GM21381 (cell line): ENCODE measurements at regions not wholly inside any gene's neighbourhood (a gene's known extent, or its start where the extent isn't known, plus 50 kb on each side); places are given as distances from the start of the nearest gene placed in this dataset.
"Not testable (repeated sequence)": the region's sequence is repeated elsewhere in the genome, so short reads cannot be mapped to it uniquely, and the experiment has no call there.

ENCODE experiments used
- ATAC-seq: cut with Tn5 transposase; IDR thresholded peaks from one replicate; pipeline ENCODE4 v1.9.1; 2021; ENCODE audit warnings: mild to moderate bottlenecking, moderate library complexity; ENCODE audit not compliant: unreplicated experiment

GRCh38 chr7:49644396-49645166 lies 128.9 kb upstream of the VWC2 start:
- no peak for ATAC-seq

GRCh38 chr7:49645296-49645695 lies 128.1 kb upstream of the VWC2 start:
- ATAC-seq, result no peak

- ATAC-seq, result no peak
Measured at GRCh38 chr7:49660170-49660783, 113.2 kb upstream of the VWC2 start.

GRCh38 chr7:49660976-49661375 lies 112.5 kb upstream of the VWC2 start:
- ATAC-seq, result no peak

- ATAC-seq, result not testable (repeated sequence)
Measured at GRCh38 chr7:49665963-49666362, 107.5 kb upstream of the VWC2 start.

- ATAC-seq, result no peak
Measured at GRCh38 chr7:49666764-49667163, 106.7 kb upstream of the VWC2 start.

- no peak for ATAC-seq
Measured at GRCh38 chr7:49669285-49669684, 104.2 kb upstream of the VWC2 start.

- ATAC-seq, result no peak
Measured at GRCh38 chr7:49669692-49670260, 103.7 kb upstream of the VWC2 start.

- ATAC-seq, result no peak
Measured at GRCh38 chr7:49670991-49671390, 102.4 kb upstream of the VWC2 start.

GRCh38 chr7:49692516-49692915 lies 80.9 kb upstream of the VWC2 start:
- ATAC-seq, result no peak

GRCh38 chr7:49695971-49696370 lies 77.5 kb upstream of the VWC2 start:
- ATAC-seq, result no peak

- no peak for ATAC-seq
Measured at GRCh38 chr7:49700841-49701240, 72.6 kb upstream of the VWC2 start.

GRCh38 chr7:49702099-49702498 lies 71.3 kb upstream of the VWC2 start:
- ATAC-seq, result no peak

GRCh38 chr7:49703337-49703736 lies 70.1 kb upstream of the VWC2 start:
- no peak for ATAC-seq

GRCh38 chr7:49703881-49704280 lies 69.6 kb upstream of the VWC2 start:
- no peak for ATAC-seq

GRCh38 chr7:49706106-49706505 lies 67.3 kb upstream of the VWC2 start:
- no peak for ATAC-seq

- no peak for ATAC-seq
Measured at GRCh38 chr7:49707891-49708290, 65.5 kb upstream of the VWC2 start.

- ATAC-seq, result no peak
Measured at GRCh38 chr7:49708590-49708989, 64.8 kb upstream of the VWC2 start.

GRCh38 chr7:49711072-49711723 lies 62.2 kb upstream of the VWC2 start:
- ATAC-seq, result not testable (repeated sequence)

- ATAC-seq, result no peak
Measured at GRCh38 chr7:49714182-49714581, 59.3 kb upstream of the VWC2 start.

GRCh38 chr7:49715486-49715885 lies 58.0 kb upstream of the VWC2 start:
- no peak for ATAC-seq

GRCh38 chr7:49717547-49717946 lies 55.9 kb upstream of the VWC2 start:
- ATAC-seq, result no peak
